SKM-1 treated with dmso at 0.1 percent for 144 hours (cell line): ENCODE measurements at regions not wholly inside any gene's neighbourhood (a gene's known extent, or its start where the extent isn't known, plus 50 kb on each side); places are given as distances from the start of the nearest gene placed in this dataset.

Experiments
- DNase-seq: peaks from one replicate; lab custom pipeline; 2025; ENCODE audit not compliant: unreplicated experiment; lab: John Stamatoyannopoulos, UW

- DNase-seq, result no peak
These were observed 55.1 kb upstream of the SLC25A26 start for GRCh38 chr3:66165660-66166059.

GRCh38 chr3:66164155-66164554, 56.6 kb upstream of the SLC25A26 start:
- no peak for DNase-seq

GRCh38 chr3:66163222-66163621, 57.6 kb upstream of the SLC25A26 start:
- no peak for DNase-seq

- no peak for DNase-seq
These were observed 58.0 kb upstream of the SLC25A26 start for GRCh38 chr3:66162766-66163165.

- no peak for DNase-seq
These were observed 61.7 kb upstream of the SLC25A26 start for GRCh38 chr3:66158933-66159683.

- DNase-seq, result no peak
These were observed 66.3 kb upstream of the SLC25A26 start for GRCh38 chr3:66154444-66154861.

- no peak for DNase-seq
These were observed 67.0 kb upstream of the SLC25A26 start for GRCh38 chr3:66153481-66154443.

GRCh38 chr3:66152336-66152735, 68.5 kb upstream of the SLC25A26 start:
- DNase-seq, result no peak

- no peak for DNase-seq
These were observed 69.8 kb upstream of the SLC25A26 start for GRCh38 chr3:66150977-66151376.

- DNase-seq, result no peak
These were observed 71.5 kb upstream of the SLC25A26 start for GRCh38 chr3:66149269-66149668.

- no peak for DNase-seq
These were observed 75.4 kb upstream of the SLC25A26 start for GRCh38 chr3:66145408-66145733.

GRCh38 chr3:66144568-66145407, 76.0 kb upstream of the SLC25A26 start:
- no peak for DNase-seq

- no peak for DNase-seq
These were observed 78.7 kb upstream of the SLC25A26 start for GRCh38 chr3:66142079-66142478.

GRCh38 chr3:66140743-66141372, 79.9 kb upstream of the SLC25A26 start:
- peak; percentile 6 for DNase-seq

- DNase-seq, result no peak
These were observed 80.7 kb upstream of the SLC25A26 start for GRCh38 chr3:66140106-66140505.

GRCh38 chr3:66139415-66139814, 81.4 kb upstream of the SLC25A26 start:
- DNase-seq, result no peak

- DNase-seq, result peak; percentile 34
These were observed 82.2 kb upstream of the SLC25A26 start for GRCh38 chr3:66138336-66139313.

- no peak for DNase-seq
These were observed 84.2 kb upstream of the SLC25A26 start for GRCh38 chr3:66136597-66136996.

GRCh38 chr3:66133853-66134445, 86.9 kb upstream of the SLC25A26 start:
- no peak for DNase-seq
